RWPE2 (cell line): ENCODE measurements at regions not wholly inside any gene's neighbourhood (a gene's known extent, or its start where the extent isn't known, plus 50 kb on each side); places are given as distances from the start of the nearest gene placed in this dataset.

Source experiments
- ATAC-seq: fragments of 200-7000 bp; cut with Tn5 transposase; 3 replicates; pipeline ENCODE4 v1.9.1; 2021; ENCODE audit warnings: low read depth
- DNase-seq: peaks from one replicate; pipeline ENCODE4 v3.0.0-alpha.2; 2020; ENCODE audit warnings: low spot score
- H3K27ac ChIP-seq: fragments of 450-650 bp; 2 replicates; pipeline ENCODE4 v1.5.1; 2017; ENCODE audit warnings: mild to moderate bottlenecking; ENCODE audit not compliant: poor library complexity, severe bottlenecking
- H3K27me3 ChIP-seq: fragments of 250-450 bp; sonication (Bioruptor Pico); 2 replicates; pipeline ENCODE4 v1.5.1; 2021; ENCODE audit warnings: mild to moderate bottlenecking, moderate library complexity; ENCODE audit not compliant: insufficient read depth, poor library complexity, severe bottlenecking
- H3K36me3 ChIP-seq: fragments of 250-450 bp; sonication (Bioruptor Pico); 2 replicates; pipeline ENCODE4 v1.5.1; 2020; ENCODE audit warnings: low read depth, mild to moderate bottlenecking, moderate library complexity
- H3K4me1 ChIP-seq: fragments of 250-450 bp; sonication (Bioruptor Pico); 2 replicates; pipeline ENCODE4 v1.5.1; 2021; ENCODE audit warnings: mild to moderate bottlenecking, moderate library complexity; ENCODE audit not compliant: insufficient read depth, poor library complexity, severe bottlenecking
- H3K4me3 ChIP-seq: fragments of 250-450 bp; sonication (Bioruptor Pico); 2 replicates; pipeline ENCODE4 v1.5.1; 2021; ENCODE audit warnings: mild to moderate bottlenecking, moderate library complexity; ENCODE audit not compliant: severe bottlenecking
- H3K9me3 ChIP-seq: fragments of 250-450 bp; sonication (Bioruptor Pico); 2 replicates; pipeline ENCODE4 v1.5.1; 2021; ENCODE audit warnings: mild to moderate bottlenecking, moderate library complexity; ENCODE audit not compliant: severe bottlenecking
- CTCF ChIP-seq: fragments of 450-650 bp; IDR thresholded peaks from one replicate; pipeline ENCODE4 v1.5.1; 2017; ENCODE audit warnings: mild to moderate bottlenecking, moderate library complexity; ENCODE audit not compliant: poor library complexity, severe bottlenecking

- Histone ChIP-seq H3K27ac (no peak overlapping the region), H3K4me3 (no peak overlapping the region), H3K4me1 (no peaks in the 10 kb centered on the region), H3K27me3 (no peaks in the 10 kb centered on the region), H3K9me3 (no peaks in the 10 kb centered on the region), H3K36me3 (no peaks in the 10 kb centered on the region)
- DNase-seq (no peak), ATAC-seq (no peak)
- TF ChIP-seq CTCF, result no peak
Measured at GRCh38 chr20:22411627-22412450, 172.5 kb downstream of the FOXA2 start.

GRCh38 chr20:22411286-22411626 is 173.1 kb downstream of the FOXA2 start:
- H3K9me3 ChIP-seq, result no peaks in the 10 kb centered on the region
- no peak for TF ChIP-seq CTCF
- no peak overlapping the region for H3K4me3 ChIP-seq
- ATAC-seq, result no peak
- H3K36me3 ChIP-seq, result no peaks in the 10 kb centered on the region
- no peaks in the 10 kb centered on the region for H3K27me3 ChIP-seq
- no peak for DNase-seq
- no peak overlapping the region for H3K27ac ChIP-seq
- H3K4me1 ChIP-seq, result no peaks in the 10 kb centered on the region

GRCh38 chr20:22410556-22411130 is 173.7 kb downstream of the FOXA2 start:
- Histone ChIP-seq H3K27ac (no peak overlapping the region), H3K4me3 (no peak overlapping the region), H3K27me3 (no peaks in the 10 kb centered on the region), H3K36me3 (no peaks in the 10 kb centered on the region), H3K4me1 (no peaks in the 10 kb centered on the region), H3K9me3 (no peaks in the 10 kb centered on the region)
- ATAC-seq (no peak), DNase-seq (no peak)
- no peak for TF ChIP-seq CTCF

DNA sequence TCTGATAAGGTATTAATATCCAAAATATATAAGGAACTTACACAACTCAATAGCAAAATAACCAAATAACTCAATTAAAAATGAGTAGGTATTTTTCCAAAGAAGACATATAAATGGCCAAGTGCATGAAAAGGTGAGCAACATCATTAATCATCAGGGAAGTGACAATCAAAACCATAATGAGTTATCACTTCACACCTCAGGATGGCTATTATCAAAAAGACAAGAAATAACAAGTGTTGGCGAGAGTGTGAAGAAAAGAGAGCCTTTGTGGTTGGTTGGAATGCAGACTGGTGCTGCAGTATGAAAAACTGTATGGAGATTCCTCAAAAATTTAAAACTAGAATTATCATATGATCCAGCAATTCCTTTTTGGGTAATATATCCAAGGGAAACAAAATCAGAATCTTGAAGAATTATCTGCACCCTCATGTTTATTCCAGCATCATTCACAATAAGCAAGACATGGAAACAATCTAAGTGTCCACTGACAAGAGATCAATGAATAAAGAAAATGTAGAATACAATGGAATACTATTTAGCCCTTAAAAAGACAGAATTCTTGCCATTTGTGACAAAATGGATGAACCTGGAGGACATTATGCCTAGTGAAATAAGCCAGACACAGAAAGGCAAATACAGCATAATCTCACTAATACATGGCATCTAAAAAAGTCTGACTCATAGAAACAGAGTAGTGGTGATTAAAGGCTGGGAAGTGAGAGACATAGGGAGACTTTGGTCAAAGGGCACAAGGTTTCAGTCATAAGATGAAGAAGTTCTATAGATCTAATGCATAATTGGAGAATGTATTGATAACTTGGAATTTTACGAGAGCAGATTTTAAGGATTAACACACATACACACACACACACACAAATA is 175.6 kb downstream of the FOXA2 start:
- no peak for TF ChIP-seq CTCF
- ATAC-seq (no peak), DNase-seq (no peak)
- H3K27ac ChIP-seq, result no peak overlapping the region
- H3K27me3 ChIP-seq, result no peaks in the 10 kb centered on the region
- no peaks in the 10 kb centered on the region for H3K9me3 ChIP-seq
- no peaks in the 10 kb centered on the region for H3K36me3 ChIP-seq
- H3K4me3 ChIP-seq, result no peak overlapping the region
- peaks cover 3% of the 10 kb centered on the region for H3K4me1 ChIP-seq
